ENCODE measurements at regions not wholly inside any gene's neighbourhood (a gene's known extent, or its start where the extent isn't known, plus 50 kb on each side); places are given as distances from the start of the nearest gene placed in this dataset.

- no peak overlapping the region for H3K9ac ChIP-seq
- no peak overlapping the region for H3K4me3 ChIP-seq
- Mint-ChIP-seq H3K9me3 (peaks cover 5% of the 10 kb centered on the region), H3K27me3 (ENCODE audit: insufficient read depth, low read depth) (peaks cover 9% of the 10 kb centered on the region), H3K36me3 (peaks cover 2% of the 10 kb centered on the region), H3K27ac (peak overlapping the region; percentile 98), H3K4me3 (peak overlapping the region; percentile 74), H3K4me1 (peaks cover 54% of the 10 kb centered on the region)
- H2AFZ ChIP-seq (replicated peaks), result no peak overlapping the region
- H3K4me1 ChIP-seq, result peaks cover 19% of the 10 kb centered on the region
- no peak overlapping the region for H3K27ac ChIP-seq
- peak; percentile 5 for DNase-seq (ENCODE audit: low spot score)
- peak overlapping the region; percentile 42 for H3K4me2 ChIP-seq
- H3F3A ChIP-seq (ENCODE audit: low read depth), result no peaks in the 10 kb centered on the region
- no peaks in the 10 kb centered on the region for H3K9me3 ChIP-seq (ENCODE audit: low read depth)
- H3K27me3 ChIP-seq, result peaks cover 3% of the 10 kb centered on the region
- H4K20me1 ChIP-seq (ENCODE audit: low read depth), result no peaks in the 10 kb centered on the region
- TF ChIP-seq CTCF (IDR thresholded peaks at IDR 0.05), result no peak
- no peak for TF ChIP-seq EZH2phosphoT487 (IDR thresholded peaks at IDR 0.05)
- no peak for TF ChIP-seq EZH2 (IDR thresholded peaks at IDR 0.05)
- H3K79me2 ChIP-seq (ENCODE audit: low read depth), result no peaks in the 10 kb centered on the region
- H3K36me3 ChIP-seq, result no peaks in the 10 kb centered on the region
Measured at GRCh38 chr16:82544378-82545160, 82.2 kb upstream of the CDH13 start.

- Histone ChIP-seq H3K4me2 (peak overlapping the region; percentile 18), H3K4me1 (peaks cover 19% of the 10 kb centered on the region), H3K79me2 (ENCODE audit: low read depth) (no peaks in the 10 kb centered on the region), H3K27ac (no peak overlapping the region), H3K4me3 (no peak overlapping the region), H3K27me3 (peaks cover 3% of the 10 kb centered on the region), H2AFZ (replicated peaks) (no peak overlapping the region), H3K9me3 (ENCODE audit: low read depth) (no peaks in the 10 kb centered on the region), H3F3A (ENCODE audit: low read depth) (no peaks in the 10 kb centered on the region), H3K9ac (no peak overlapping the region), H4K20me1 (ENCODE audit: low read depth) (no peaks in the 10 kb centered on the region), H3K36me3 (no peaks in the 10 kb centered on the region)
- peaks cover 9% of the 10 kb centered on the region for H3K27me3 Mint-ChIP-seq (ENCODE audit: insufficient read depth, low read depth)
- peaks cover 5% of the 10 kb centered on the region for H3K9me3 Mint-ChIP-seq
- no peak overlapping the region for H3K27ac Mint-ChIP-seq
- TF ChIP-seq EZH2phosphoT487 (IDR thresholded peaks at IDR 0.05) (no peak), EZH2 (IDR thresholded peaks at IDR 0.05) (no peak), CTCF (IDR thresholded peaks at IDR 0.05) (no peak)
- H3K4me1 Mint-ChIP-seq, result peaks cover 54% of the 10 kb centered on the region
- H3K4me3 Mint-ChIP-seq, result no peak overlapping the region
- H3K36me3 Mint-ChIP-seq, result peaks cover 2% of the 10 kb centered on the region
- DNase-seq (ENCODE audit: low spot score), result no peak
Measured at GRCh38 chr16:82542714-82543113, 84.1 kb upstream of the CDH13 start.

GRCh38 chr16:82541103-82541502, 85.7 kb upstream of the CDH13 start:
- Mint-ChIP-seq H3K27me3 (ENCODE audit: insufficient read depth, low read depth) (peaks cover 6% of the 10 kb centered on the region), H3K9me3 (peaks cover 3% of the 10 kb centered on the region), H3K27ac (no peak overlapping the region), H3K4me1 (peaks cover 47% of the 10 kb centered on the region), H3K4me3 (no peak overlapping the region), H3K36me3 (no peaks in the 10 kb centered on the region)
- no peak for TF ChIP-seq EZH2phosphoT487 (IDR thresholded peaks at IDR 0.05)
- no peak for TF ChIP-seq CTCF (IDR thresholded peaks at IDR 0.05)
- TF ChIP-seq EZH2 (IDR thresholded peaks at IDR 0.05), result no peak
- Histone ChIP-seq H3K4me2 (no peak overlapping the region), H3K27ac (no peak overlapping the region), H3K27me3 (peaks cover 3% of the 10 kb centered on the region), H3K9me3 (ENCODE audit: low read depth) (no peaks in the 10 kb centered on the region), H3K79me2 (ENCODE audit: low read depth) (no peaks in the 10 kb centered on the region), H3K9ac (no peak overlapping the region), H2AFZ (replicated peaks) (no peak overlapping the region), H3F3A (ENCODE audit: low read depth) (no peaks in the 10 kb centered on the region), H4K20me1 (ENCODE audit: low read depth) (no peaks in the 10 kb centered on the region), H3K36me3 (no peaks in the 10 kb centered on the region), H3K4me3 (no peak overlapping the region), H3K4me1 (peaks cover 19% of the 10 kb centered on the region)
- DNase-seq (ENCODE audit: low spot score), result no peak

All from neural progenitor cell (in vitro differentiated cells).